ENCODE measurements at regions not wholly inside any gene's neighbourhood (a gene's known extent, or its start where the extent isn't known, plus 50 kb on each side); places are given as distances from the start of the nearest gene placed in this dataset.

DNA sequence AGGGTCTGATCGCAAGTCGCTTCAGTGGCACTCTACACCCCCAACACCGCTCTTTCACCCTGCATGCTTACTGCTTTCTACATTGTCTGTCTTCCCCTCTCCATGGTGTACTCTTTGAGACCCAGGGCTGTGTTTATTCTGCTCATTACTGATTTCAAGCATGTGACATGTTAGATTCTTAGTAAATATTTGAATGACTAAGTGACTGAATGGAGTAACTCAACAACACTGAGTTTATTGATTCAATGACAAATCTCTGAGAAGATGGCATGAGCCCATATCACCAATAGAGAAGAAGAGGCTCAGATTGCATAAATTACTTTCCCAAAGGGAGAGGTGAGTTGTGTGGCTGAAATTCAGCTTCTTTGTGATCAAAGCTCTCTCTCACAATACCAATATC lies 89.7 kb upstream of the OSMR start:
- intact Hi-C loops (cut with micrococcal nuclease), result no loop called here

More for the DNA sequence above, 89.7 kb upstream of the OSMR start:
- TF ChIP-seq POLR2A (IDR thresholded peaks at IDR 0.05; ENCODE audit: low read depth, low read length) (no peak), GATA2 (IDR thresholded peaks at IDR 0.05; ENCODE audit: insufficient read depth, insufficient read length, low read depth, low read length) (no peak), JUN (IDR thresholded peaks at IDR 0.05; ENCODE audit: borderline replicate concordance, insufficient read depth, insufficient read length, low read depth) (no peak), EZH2 (IDR thresholded peaks at IDR 0.05; ENCODE audit: borderline replicate concordance, low read depth, low read length, severe bottlenecking) (no peak), MAX (IDR thresholded peaks at IDR 0.05; ENCODE audit: insufficient read depth, insufficient read length) (no peak), POLR2AphosphoS5 (IDR thresholded peaks at IDR 0.05; ENCODE audit: insufficient read depth, low read depth, low read length) (no peak), MYC (IDR thresholded peaks at IDR 0.05; ENCODE audit: low read depth, low read length) (no peak), FOS (IDR thresholded peaks at IDR 0.05; ENCODE audit: borderline replicate concordance, insufficient read depth, low read length) (no peak)
- TF ChIP-seq, protein P1, sequence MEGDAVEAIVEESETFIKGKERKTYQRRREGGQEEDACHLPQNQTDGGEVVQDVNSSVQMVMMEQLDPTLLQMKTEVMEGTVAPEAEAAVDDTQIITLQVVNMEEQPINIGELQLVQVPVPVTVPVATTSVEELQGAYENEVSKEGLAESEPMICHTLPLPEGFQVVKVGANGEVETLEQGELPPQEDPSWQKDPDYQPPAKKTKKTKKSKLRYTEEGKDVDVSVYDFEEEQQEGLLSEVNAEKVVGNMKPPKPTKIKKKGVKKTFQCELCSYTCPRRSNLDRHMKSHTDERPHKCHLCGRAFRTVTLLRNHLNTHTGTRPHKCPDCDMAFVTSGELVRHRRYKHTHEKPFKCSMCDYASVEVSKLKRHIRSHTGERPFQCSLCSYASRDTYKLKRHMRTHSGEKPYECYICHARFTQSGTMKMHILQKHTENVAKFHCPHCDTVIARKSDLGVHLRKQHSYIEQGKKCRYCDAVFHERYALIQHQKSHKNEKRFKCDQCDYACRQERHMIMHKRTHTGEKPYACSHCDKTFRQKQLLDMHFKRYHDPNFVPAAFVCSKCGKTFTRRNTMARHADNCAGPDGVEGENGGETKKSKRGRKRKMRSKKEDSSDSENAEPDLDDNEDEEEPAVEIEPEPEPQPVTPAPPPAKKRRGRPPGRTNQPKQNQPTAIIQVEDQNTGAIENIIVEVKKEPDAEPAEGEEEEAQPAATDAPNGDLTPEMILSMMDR (IDR thresholded peaks at IDR 0.05; ENCODE audit: extremely low read depth in 1 of 2, insufficient read depth in 1 of 2, low read depth in 1 of 2, low read length in 2 of 2), result no peak
- Histone ChIP-seq H3K4me3 (replicated peaks in 1 of 3; ENCODE audit: insufficient read depth in 1 of 3, low read depth in 1 of 3, low read length in 3 of 3) (no peak overlapping the region), H3K27ac (ENCODE audit: insufficient read depth, low read depth, low read length) (no peak overlapping the region), H3K9me1 (replicated peaks; ENCODE audit: control insufficient read depth, extremely low read depth, insufficient read depth, low read length) (no peaks in the 10 kb centered on the region), H3K9me3 (replicated peaks; ENCODE audit: control insufficient read depth, insufficient read depth, low read length) (no peaks in the 10 kb centered on the region), H2AFZ (ENCODE audit: low read depth, low read length) (no peak overlapping the region), H3K79me2 (ENCODE audit: control insufficient read depth, insufficient read depth, low read length) (no peaks in the 10 kb centered on the region), H3K4me2 (ENCODE audit: insufficient read depth, low read length) (no peak overlapping the region), H3K27me3 (ENCODE audit: control insufficient read depth in 2 of 2, insufficient read depth in 2 of 2, low read length in 2 of 2) (peaks cover 11 to 20% of the 10 kb centered on the region in 2 experiments), H3K4me1 (ENCODE audit: control insufficient read depth, extremely low read depth, insufficient read depth, low read length) (peaks cover 4% of the 10 kb centered on the region), H3K9ac (replicated peaks; ENCODE audit: extremely low read depth, insufficient read depth, low read length) (no peak overlapping the region), H4K20me1 (replicated peaks; ENCODE audit: control insufficient read depth, extremely low read depth, insufficient read depth, low read length) (no peaks in the 10 kb centered on the region), H3K36me3 (ENCODE audit: control insufficient read depth in 2 of 2, extremely low read depth in 1 of 2, insufficient read depth in 2 of 2, low read length in 2 of 2) (no peaks in the 10 kb centered on the region)
- DNase-seq (ENCODE audit: low read depth, low spot score) (no peak), FAIRE-seq (no peak)
- ChIA-PET CTCF (interaction anchor here (2.5 kb wide), 1 partner anchor 314 kb away, joined by 8 read pairs; no protein-coding TSS in a partner anchor), POLR2A (no interaction called here)
- no TSS peak for BruUV-seq (replicated peaks)
- dilution Hi-C loops (cut with MboI; ENCODE audit: extremely low pct_ligation_motif_present, low sequenced_read_pairs), result no loop called here
